ENCODE measurements at regions not wholly inside any gene's neighbourhood (a gene's known extent, or its start where the extent isn't known, plus 50 kb on each side); places are given as distances from the start of the nearest gene placed in this dataset.

- no peak for TF ChIP-seq ZNF121 (CRISPR knock-in tag; IDR thresholded peaks at IDR 0.05)
- TF ChIP-seq E2F1 (CRISPR knock-in tag; IDR thresholded peaks at IDR 0.05) = no peak
- no peak for TF ChIP-seq SP1 (CRISPR knock-in tag; conservative IDR thresholded peaks at IDR 0.05)
These were observed 352.0 kb upstream of the ADAMTS9 start for GRCh38 chr3:65039754-65040210.

All from WTC11 (cell line).